Transverse colon (tissue), 4 donors: ENCODE measurements at regions not wholly inside any gene's neighbourhood (a gene's known extent, or its start where the extent isn't known, plus 50 kb on each side); places are given as distances from the start of the nearest gene placed in this dataset.

ENCODE experiments used
- DNase-seq: peaks from one replicate; pipeline ENCODE4 v3.0.0-alpha.2; 2019
- H3K27ac ChIP-seq, 4 donors: fragments of 200-600 bp; sonication (generic); 2 replicates each; pipeline ENCODE4 v1.5.1; 2016 to 2018; ENCODE audit warnings: inconsistent platforms in 4 of 4
- H3K27me3 ChIP-seq: fragments of 200-600 bp; sonication (generic); 2 replicates; pipeline ENCODE4 v1.5.1; 2017; ENCODE audit warnings: inconsistent platforms
- H3K36me3 ChIP-seq, 4 donors: fragments of 200-600 bp; sonication (generic); 2 replicates each; pipeline ENCODE4 v1.5.1; 2017 to 2019; ENCODE audit warnings: inconsistent platforms in 4 of 4
- H3K4me1 ChIP-seq, 4 donors: fragments of 200-600 bp; sonication (generic); 2 replicates each; pipeline ENCODE4 v1.5.1; 2017 to 2020; ENCODE audit warnings: inconsistent platforms in 4 of 4
- H3K4me3 ChIP-seq, 4 donors: fragments of 200-600 bp; sonication (generic); 1 replicate in 1 of 4; 2 replicates in 3 of 4; pipeline versions ENCODE4 v1.5.1 to v1.6.1; 2017 to 2019; ENCODE audit warnings: inconsistent platforms in 4 of 4
- H3K9me3 ChIP-seq, 2 donors: fragments of 200-600 bp; sonication (generic); 2 replicates each; pipeline ENCODE4 v1.5.1; 2017 to 2019; ENCODE audit warnings: inconsistent platforms in 2 of 2
- EP300 ChIP-seq: sonication (generic); formaldehyde crosslinking; IDR thresholded peaks from one replicate; pipeline ENCODE4 v1.6.1; 2017; ENCODE audit warnings: antibody characterized with exemption, low read depth
- POLR2A ChIP-seq: fragments of 450-650 bp; IDR thresholded peaks from one replicate; pipeline ENCODE4 v1.6.1; 2016; ENCODE audit warnings: antibody characterized with exemption, mild to moderate bottlenecking, moderate library complexity
- POLR2AphosphoS5 ChIP-seq, 3 donors: sonication (generic); formaldehyde crosslinking; IDR thresholded peaks; one replicate each; pipeline ENCODE4 v1.6.1; 2016; ENCODE audit warnings: antibody characterized with exemption in 3 of 3
- WGBS, 2 donors: methylation state at CpG; one replicate each; pipeline ENCODE4 v1.1.5; 2018; ENCODE audit warnings: low coverage in 1 of 2; 5-methylcytosine and 5-hydroxymethylcytosine counted together
- in situ Hi-C, 4 donors: fragments of 200-750 bp; cut with MboI; loops; one replicate each; pipeline versions ENCODE4 v1.15.0 to v1.15.1; 2017; ENCODE audit warnings: low sequenced_read_pairs in 3 of 4, low pct_ligation_motif_present in 1 of 4, low pct_unique_long_range_greater_than_20kb in 1 of 4
- intact Hi-C: fragments of 100-400 bp; cut with DNase I; formaldehyde crosslinking; loops from one replicate; pipeline ENCODE4 v1.15.1; 2023; ENCODE audit warnings: low total_unique reads
- TF ChIP-seq, protein P1 (sequence below), 5 experiments: fragments of 200-600 bp in 3 of 5; fragments of 450-650 bp in 2 of 5; sonication (generic) in 3 of 5; IDR thresholded peaks; 1 replicate in 2 of 5; 2 replicates in 3 of 5; pipeline ENCODE4 v1.5.1; 2016 to 2017; ENCODE audit warnings: antibody characterized with exemption in 5 of 5, inconsistent platforms in 3 of 5, mild to moderate bottlenecking in 2 of 5, moderate library complexity in 1 of 5

DNA sequence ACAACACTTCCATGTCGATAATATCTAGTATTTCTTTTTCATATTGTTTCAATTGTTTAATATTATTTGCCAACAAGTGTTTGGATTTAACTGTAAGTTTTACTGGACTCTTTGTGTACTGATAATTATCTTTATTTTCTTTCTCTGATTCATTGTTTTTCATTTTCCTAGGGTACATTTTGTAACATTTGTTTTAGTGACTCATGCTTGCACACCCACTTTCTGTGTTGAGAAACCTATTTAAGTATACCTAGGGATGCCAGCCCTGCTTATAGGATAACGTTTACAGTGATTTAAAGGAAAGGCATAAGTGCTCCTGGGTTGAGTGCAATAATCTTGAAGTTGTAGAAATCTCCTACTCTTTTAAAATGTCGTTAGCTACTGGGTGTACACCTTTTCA is 1386.0 kb upstream of the ADGRL4 start:
- TF ChIP-seq POLR2AphosphoS5 (IDR thresholded peaks at IDR 0.05): no peak
- no peak for TF ChIP-seq EP300
- TF ChIP-seq POLR2A: no peak
- TF ChIP-seq, protein P1, sequence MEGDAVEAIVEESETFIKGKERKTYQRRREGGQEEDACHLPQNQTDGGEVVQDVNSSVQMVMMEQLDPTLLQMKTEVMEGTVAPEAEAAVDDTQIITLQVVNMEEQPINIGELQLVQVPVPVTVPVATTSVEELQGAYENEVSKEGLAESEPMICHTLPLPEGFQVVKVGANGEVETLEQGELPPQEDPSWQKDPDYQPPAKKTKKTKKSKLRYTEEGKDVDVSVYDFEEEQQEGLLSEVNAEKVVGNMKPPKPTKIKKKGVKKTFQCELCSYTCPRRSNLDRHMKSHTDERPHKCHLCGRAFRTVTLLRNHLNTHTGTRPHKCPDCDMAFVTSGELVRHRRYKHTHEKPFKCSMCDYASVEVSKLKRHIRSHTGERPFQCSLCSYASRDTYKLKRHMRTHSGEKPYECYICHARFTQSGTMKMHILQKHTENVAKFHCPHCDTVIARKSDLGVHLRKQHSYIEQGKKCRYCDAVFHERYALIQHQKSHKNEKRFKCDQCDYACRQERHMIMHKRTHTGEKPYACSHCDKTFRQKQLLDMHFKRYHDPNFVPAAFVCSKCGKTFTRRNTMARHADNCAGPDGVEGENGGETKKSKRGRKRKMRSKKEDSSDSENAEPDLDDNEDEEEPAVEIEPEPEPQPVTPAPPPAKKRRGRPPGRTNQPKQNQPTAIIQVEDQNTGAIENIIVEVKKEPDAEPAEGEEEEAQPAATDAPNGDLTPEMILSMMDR (IDR thresholded peaks at IDR 0.05): no peak
- intact Hi-C loops: no loop called here
- WGBS, 2 donors: 31 to 44% methylated on average over 3 of the region's 3 CpGs
- Histone ChIP-seq H3K4me3 (no peak overlapping the region), H3K4me1 (no peaks in the 10 kb centered on the region), H3K9me3 (peaks cover 0 to 3% of the 10 kb centered on the region in 2 donors), H3K27me3 (no peaks in the 10 kb centered on the region), H3K27ac (no peak overlapping the region), H3K36me3 (no peaks in the 10 kb centered on the region)
- no peak for DNase-seq
- in situ Hi-C loops: no loop called here

DNA sequence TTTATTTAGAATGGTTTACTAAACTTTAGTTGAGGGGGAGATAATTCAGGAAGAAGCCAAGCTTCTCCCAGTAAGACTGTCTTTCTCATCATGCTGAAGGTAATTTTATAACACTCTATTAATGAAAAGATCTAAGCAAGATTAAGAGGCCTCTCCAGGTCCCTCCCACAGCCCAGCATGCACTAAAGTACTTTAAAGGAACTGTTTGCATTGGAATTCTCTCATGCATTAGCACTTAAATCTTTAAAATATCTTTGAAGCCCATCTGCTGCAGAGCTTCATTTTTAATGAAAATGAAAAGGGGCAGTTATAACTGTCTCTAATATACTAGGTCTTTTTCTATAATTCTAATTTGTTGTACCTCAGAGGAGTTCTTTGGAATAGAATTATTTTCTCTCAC is 1379.1 kb upstream of the ADGRL4 start:
- Histone ChIP-seq H3K27me3 (no peaks in the 10 kb centered on the region), H3K27ac (no peak overlapping the region), H3K9me3 (peaks cover 0 to 3% of the 10 kb centered on the region in 2 donors), H3K4me3 (no peak overlapping the region), H3K36me3 (no peaks in the 10 kb centered on the region), H3K4me1 (no peaks in the 10 kb centered on the region)
- TF ChIP-seq EP300: no peak
- intact Hi-C loops (no loop called here), in situ Hi-C loops (no loop called here)
- no peak for DNase-seq

DNA sequence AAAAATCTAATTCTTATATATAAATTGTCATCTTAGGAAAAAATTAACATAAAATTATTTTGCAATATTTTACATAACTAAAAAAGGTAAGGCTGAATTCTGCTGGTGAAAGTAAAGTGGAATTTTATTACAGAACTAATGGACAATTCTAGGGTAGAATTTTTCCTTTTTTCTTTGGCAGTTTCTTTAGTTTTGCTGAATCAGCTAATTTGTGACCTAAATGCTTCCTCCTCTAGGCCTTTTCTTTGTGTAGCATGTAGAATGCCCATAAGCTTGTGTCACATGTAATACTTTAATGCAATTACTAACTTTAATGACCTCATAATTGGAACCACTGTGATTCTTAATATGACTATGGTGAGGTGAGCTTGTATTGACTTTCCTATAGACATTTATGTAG is 1378.4 kb upstream of the ADGRL4 start:
- intact Hi-C loops (no loop called here), in situ Hi-C loops (no loop called here)
- no peak for DNase-seq
- Histone ChIP-seq H3K4me3 (no peak overlapping the region), H3K4me1 (no peaks in the 10 kb centered on the region), H3K9me3 (peaks cover 0 to 3% of the 10 kb centered on the region in 2 donors), H3K27ac (no peak overlapping the region), H3K27me3 (no peaks in the 10 kb centered on the region), H3K36me3 (no peaks in the 10 kb centered on the region)
- TF ChIP-seq, protein P1 (IDR thresholded peaks at IDR 0.05): no peak
- TF ChIP-seq POLR2AphosphoS5 (IDR thresholded peaks at IDR 0.05) (no peak), POLR2A (no peak), EP300 (no peak)

DNA sequence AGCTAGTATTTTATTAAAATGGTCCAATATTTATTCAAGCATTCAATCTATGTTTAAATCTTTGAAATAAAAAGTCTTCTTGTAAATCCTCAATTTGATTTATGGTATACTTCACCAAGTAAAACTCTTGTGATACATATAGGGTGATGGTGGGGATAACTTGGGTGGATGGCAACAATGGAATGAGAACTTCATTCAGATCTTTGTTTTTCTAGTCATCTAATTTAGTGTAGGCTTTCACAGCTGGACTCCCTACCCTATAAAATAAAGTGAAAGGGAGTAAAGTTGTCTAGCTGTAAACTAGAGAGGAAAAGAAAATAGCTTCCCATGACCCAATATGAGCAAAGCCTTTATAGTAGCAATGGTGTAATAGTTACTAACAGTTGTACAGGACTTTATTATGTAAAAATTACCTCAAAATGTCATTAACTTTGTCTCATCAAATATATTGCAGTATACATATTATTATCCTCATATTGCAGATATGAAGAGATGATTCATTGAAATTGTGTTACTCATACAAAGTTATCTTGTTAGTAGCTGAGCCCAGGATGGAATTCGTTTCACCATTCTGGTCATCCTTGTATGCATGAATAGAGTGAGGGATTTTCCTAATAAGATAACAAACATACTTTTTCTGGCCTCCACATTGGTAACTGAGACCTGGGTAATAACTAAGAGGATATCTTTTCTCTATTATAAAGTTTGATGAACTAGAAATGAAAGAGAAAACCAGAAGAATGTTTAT is 1377.7 kb upstream of the ADGRL4 start:
- DNase-seq: no peak
- intact Hi-C loops (no loop called here), in situ Hi-C loops (no loop called here)
- Histone ChIP-seq H3K9me3 (peaks cover 0 to 3% of the 10 kb centered on the region in 2 donors), H3K27me3 (no peaks in the 10 kb centered on the region), H3K36me3 (no peaks in the 10 kb centered on the region), H3K27ac (no peak overlapping the region), H3K4me1 (no peaks in the 10 kb centered on the region), H3K4me3 (no peak overlapping the region)
- TF ChIP-seq, protein P1 (IDR thresholded peaks at IDR 0.05): no peak
- TF ChIP-seq POLR2A: no peak
- TF ChIP-seq POLR2AphosphoS5 (IDR thresholded peaks at IDR 0.05): no peak
- TF ChIP-seq EP300: no peak
- WGBS, 2 donors: 48 to 50% methylated on average over 1 of the region's 1 CpG

DNA sequence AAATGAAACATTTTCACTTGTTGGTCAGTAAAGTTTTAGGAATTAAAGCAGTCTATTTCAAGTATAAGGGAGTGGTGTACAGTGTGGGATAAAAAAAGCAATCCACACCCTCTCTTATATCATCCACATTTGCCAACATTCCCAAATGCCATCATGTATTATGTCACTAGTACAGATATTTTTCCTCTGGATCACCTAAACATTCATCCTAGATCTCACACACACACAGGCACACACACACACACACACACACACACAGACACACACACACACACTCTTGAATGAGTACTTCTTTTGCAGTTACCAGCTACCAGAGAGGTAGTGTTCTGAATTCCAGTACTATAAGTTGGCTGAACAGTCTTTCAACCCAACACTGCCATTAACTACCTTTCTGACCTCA is 1369.1 kb upstream of the ADGRL4 start:
- TF ChIP-seq POLR2A: no peak
- TF ChIP-seq, protein P1 (IDR thresholded peaks at IDR 0.05): no peak
- no peak for TF ChIP-seq POLR2AphosphoS5 (IDR thresholded peaks at IDR 0.05)
- TF ChIP-seq EP300: no peak
- Histone ChIP-seq H3K4me1 (no peaks in the 10 kb centered on the region), H3K9me3 (no peaks in the 10 kb centered on the region), H3K27ac (no peak overlapping the region), H3K4me3 (no peak overlapping the region), H3K27me3 (no peaks in the 10 kb centered on the region), H3K36me3 (no peaks in the 10 kb centered on the region)
- intact Hi-C loops: no loop called here
- in situ Hi-C loops: no loop called here
- no peak for DNase-seq
